Heart left ventricle (tissue), 13 donors: ENCODE measurements at regions not wholly inside any gene's neighbourhood (a gene's known extent, or its start where the extent isn't known, plus 50 kb on each side); places are given as distances from the start of the nearest gene placed in this dataset.

ENCODE experiments used
- POLR2A ChIP-seq, 2 donors: fragments of 450-650 bp; IDR thresholded peaks; one replicate each; pipeline ENCODE4 v1.6.1; 2017; ENCODE audit warnings: antibody characterized with exemption in 2 of 2, mild to moderate bottlenecking in 2 of 2, moderate library complexity in 2 of 2
- TF ChIP-seq, protein P1 (sequence below), 12 donors: fragments of 200-600 bp; sonication (generic) in 4 of 12; IDR thresholded peaks; one replicate each; pipeline versions ENCODE4 v1.5.0 to v1.8.0; 2018 to 2022; ENCODE audit warnings: antibody characterized with exemption in 12 of 12, mild to moderate bottlenecking in 5 of 12
- donor health status: ischemic (EF 13 %, LVEDD 7.1; RV severe dilation, severe dysfunction).
- donor health status: DM: no; HTN: yes; CAD: no.
- donor health status: DM: no; HTN: no; CAD: no.
- donor health status: ischemic (EF 25% LVEDD 6.9; RV normal size, moderate dysfunction).
- donor health status: ischemic (EF 25% LVEDD 5.7; RV mildly dilated, moderate dysfunction).
- donor health status: ischemic (EF 35%, LVEDD 5.7; RV mildly dilated, moderate dysfunction).
- donor health status: nonischemic (EF 11% LVEDD 7.7; RV severe dilation, severe dysfunction).
- donor health status: DM: yes; HTN: yes; CAD: no.
- donor health status: PGD.
- donor health status: ischemic (EF 29% LVEDD 5.4; RV normal size, mild dysfunction).
- donor health status: nonischemic (EF 23%, LVEDD 6.1; RV moderate dilation, normal function).

DNA sequence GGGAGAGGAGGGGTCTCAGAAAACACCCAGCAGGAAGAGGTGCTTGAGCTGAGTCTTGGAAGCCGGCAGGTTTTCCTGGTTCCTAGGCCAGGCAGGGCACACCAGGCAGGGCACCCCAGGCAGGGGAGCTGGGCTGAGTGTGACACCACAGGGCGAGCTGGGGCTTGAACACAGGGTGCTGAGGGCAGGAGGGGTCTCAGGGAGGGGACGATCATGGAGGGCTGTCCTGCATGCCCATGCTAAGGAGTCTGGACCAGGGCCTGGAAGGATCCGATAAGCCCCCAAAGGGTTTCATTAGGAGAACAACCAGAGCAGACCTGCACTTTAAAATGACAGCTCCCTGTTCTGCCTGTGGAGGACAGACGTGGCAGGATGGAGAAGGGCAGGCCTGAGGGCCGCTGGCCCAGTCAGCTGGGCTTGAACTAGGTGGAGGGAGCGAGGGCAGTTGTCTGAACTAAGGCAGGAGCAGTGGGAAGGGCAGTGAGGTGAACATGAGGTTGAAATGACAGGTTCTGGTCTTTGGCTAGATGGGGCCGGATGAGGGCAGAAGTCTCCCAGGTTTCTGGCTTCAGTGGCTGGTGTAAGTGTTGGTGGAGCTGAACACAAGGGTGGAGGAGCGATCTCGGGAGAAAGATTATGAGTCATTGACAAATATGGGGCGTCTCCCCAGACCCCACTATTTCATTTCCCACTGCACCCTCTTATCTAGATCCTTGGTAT lies 171.0 kb upstream of the PZP start:
- TF ChIP-seq, protein P1, sequence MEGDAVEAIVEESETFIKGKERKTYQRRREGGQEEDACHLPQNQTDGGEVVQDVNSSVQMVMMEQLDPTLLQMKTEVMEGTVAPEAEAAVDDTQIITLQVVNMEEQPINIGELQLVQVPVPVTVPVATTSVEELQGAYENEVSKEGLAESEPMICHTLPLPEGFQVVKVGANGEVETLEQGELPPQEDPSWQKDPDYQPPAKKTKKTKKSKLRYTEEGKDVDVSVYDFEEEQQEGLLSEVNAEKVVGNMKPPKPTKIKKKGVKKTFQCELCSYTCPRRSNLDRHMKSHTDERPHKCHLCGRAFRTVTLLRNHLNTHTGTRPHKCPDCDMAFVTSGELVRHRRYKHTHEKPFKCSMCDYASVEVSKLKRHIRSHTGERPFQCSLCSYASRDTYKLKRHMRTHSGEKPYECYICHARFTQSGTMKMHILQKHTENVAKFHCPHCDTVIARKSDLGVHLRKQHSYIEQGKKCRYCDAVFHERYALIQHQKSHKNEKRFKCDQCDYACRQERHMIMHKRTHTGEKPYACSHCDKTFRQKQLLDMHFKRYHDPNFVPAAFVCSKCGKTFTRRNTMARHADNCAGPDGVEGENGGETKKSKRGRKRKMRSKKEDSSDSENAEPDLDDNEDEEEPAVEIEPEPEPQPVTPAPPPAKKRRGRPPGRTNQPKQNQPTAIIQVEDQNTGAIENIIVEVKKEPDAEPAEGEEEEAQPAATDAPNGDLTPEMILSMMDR (IDR thresholded peaks at IDR 0.05), result no peak
- TF ChIP-seq POLR2A (IDR thresholded peaks at IDR 0.05), result no peak
